Trophoblast cell (in vitro differentiated cells and primary cell): ENCODE measurements at regions not wholly inside any gene's neighbourhood (a gene's known extent, or its start where the extent isn't known, plus 50 kb on each side); places are given as distances from the start of the nearest gene placed in this dataset.

Source experiments
- DNase-seq, 2 donors: peaks; one replicate each; pipeline ENCODE4 v3.0.0-alpha.2; 2016
- H2AFZ ChIP-seq: 2 replicates; pipeline ENCODE4 v1.6.1; 2013; ENCODE audit warnings: low read length, moderate library complexity, mild to moderate bottlenecking; ENCODE audit not compliant: insufficient read depth, poor library complexity
- H2AK5ac ChIP-seq: 2 replicates; pipeline ENCODE4 v1.6.1; 2013; ENCODE audit warnings: mild to moderate bottlenecking, low read length
- H2BK120ac ChIP-seq: 2 replicates; pipeline ENCODE4 v1.6.1; 2013; ENCODE audit warnings: low read length, mild to moderate bottlenecking, moderate library complexity; ENCODE audit not compliant: insufficient read depth, poor library complexity
- H2BK12ac ChIP-seq: 2 replicates; pipeline ENCODE4 v1.6.1; 2013; ENCODE audit warnings: mild to moderate bottlenecking, low read length, moderate library complexity
- H2BK5ac ChIP-seq: 2 replicates; pipeline ENCODE4 v1.6.1; 2013; ENCODE audit warnings: low read length, low read depth, moderate library complexity, mild to moderate bottlenecking; ENCODE audit not compliant: poor library complexity
- H3K14ac ChIP-seq: 2 replicates; pipeline ENCODE4 v1.6.1; 2013; ENCODE audit warnings: mild to moderate bottlenecking, low read length
- H3K18ac ChIP-seq: 2 replicates; pipeline ENCODE4 v1.6.1; 2013; ENCODE audit warnings: mild to moderate bottlenecking, low read length
- H3K23ac ChIP-seq: 2 replicates; pipeline ENCODE4 v1.6.1; 2013; ENCODE audit warnings: low read length
- H3K27ac ChIP-seq: 2 replicates; pipeline ENCODE4 v1.5.1; 2013; ENCODE audit warnings: low read depth, mild to moderate bottlenecking, inconsistent platforms, low read length, moderate library complexity
- H3K27me3 ChIP-seq: 2 replicates; pipeline ENCODE4 v1.6.1; 2013; ENCODE audit warnings: inconsistent platforms, mild to moderate bottlenecking, low read length, moderate library complexity; ENCODE audit not compliant: insufficient read depth
- H3K36me3 ChIP-seq, 2 experiments: 1 replicate in 1 of 2; 2 replicates in 1 of 2; pipeline ENCODE4 v1.6.1; 2013; ENCODE audit warnings: low read length in 2 of 2, mild to moderate bottlenecking in 2 of 2, moderate library complexity in 1 of 2; ENCODE audit not compliant: insufficient read depth in 2 of 2, control insufficient read depth in 1 of 2
- H3K4ac ChIP-seq: 2 replicates; pipeline ENCODE4 v1.6.1; 2013; ENCODE audit warnings: low read depth, mild to moderate bottlenecking, low read length, moderate library complexity
- H3K4me1 ChIP-seq, 2 experiments: 1 replicate in 1 of 2; 2 replicates in 1 of 2; pipeline ENCODE4 v1.6.1; 2013; ENCODE audit warnings: low read length in 2 of 2, mild to moderate bottlenecking in 2 of 2, moderate library complexity in 1 of 2; ENCODE audit not compliant: insufficient read depth in 2 of 2, control insufficient read depth in 1 of 2
- H3K4me2 ChIP-seq: 2 replicates; pipeline ENCODE4 v1.6.1; 2013; ENCODE audit warnings: inconsistent platforms, mild to moderate bottlenecking, low read length, moderate library complexity
- H3K4me3 ChIP-seq: 2 replicates; pipeline ENCODE4 v1.5.1; 2013; ENCODE audit warnings: mild to moderate bottlenecking, low read depth, low read length, inconsistent platforms
- H3K79me1 ChIP-seq: one replicate; pipeline ENCODE4 v1.6.1; 2013; ENCODE audit warnings: low read length
- H3K79me2 ChIP-seq: 2 replicates; pipeline ENCODE4 v1.6.1; 2013; ENCODE audit warnings: low read length, mild to moderate bottlenecking; ENCODE audit not compliant: control insufficient read depth, insufficient read depth, poor library complexity
- H3K9ac ChIP-seq: 2 replicates; pipeline ENCODE4 v1.6.1; 2013; ENCODE audit warnings: mild to moderate bottlenecking, low read length
- H3K9me3 ChIP-seq: 2 replicates; pipeline ENCODE4 v1.6.1; 2013; ENCODE audit warnings: low read depth, mild to moderate bottlenecking, control low read depth, inconsistent platforms, low read length; ENCODE audit not compliant: insufficient read depth
- H4K12ac ChIP-seq: 2 replicates; pipeline ENCODE4 v1.6.1; 2013; ENCODE audit warnings: low read depth, mild to moderate bottlenecking, low read length, moderate library complexity
- H4K8ac ChIP-seq: 2 replicates; pipeline ENCODE4 v1.6.1; 2013; ENCODE audit warnings: low read depth, mild to moderate bottlenecking, low read length, moderate library complexity
- H4K91ac ChIP-seq: one replicate; pipeline ENCODE4 v1.6.1; 2013; ENCODE audit warnings: low read depth, mild to moderate bottlenecking, low read length, moderate library complexity
- WGBS: extraction: QIAGEN DNeasy Blood & Tissue Kit; methylation state at CpG from one replicate; pipeline ENCODE4 v1.1.7; 2013; ENCODE audit warnings: missing lambda C conversion rate; ENCODE audit not compliant: insufficient read length, insufficient coverage; ENCODE audit errors: extremely low coverage; 5-methylcytosine and 5-hydroxymethylcytosine counted together

DNA sequence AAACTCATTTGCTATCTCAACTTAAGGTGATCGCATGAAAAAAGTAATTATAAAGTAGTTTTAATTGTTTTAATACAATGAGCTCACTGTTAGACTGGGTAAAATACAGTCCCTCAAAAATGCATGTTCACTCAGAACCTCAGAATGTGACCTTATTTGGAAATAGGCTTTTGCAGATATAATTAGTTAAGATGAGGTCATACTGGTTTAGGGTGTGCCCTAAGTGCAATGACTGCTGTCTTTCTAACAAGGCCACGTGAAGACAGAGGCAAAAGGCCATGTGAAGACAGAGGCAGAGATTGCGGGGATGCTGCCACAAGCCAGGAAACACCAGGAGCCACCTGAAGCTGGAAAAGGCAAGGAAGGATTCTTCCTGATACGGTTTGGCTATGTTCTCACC lies 262.1 kb downstream of the NKX6-1 start:
- Histone ChIP-seq H3K27ac (no peak overlapping the region), H3K4me2 (no peak overlapping the region), H2BK120ac (no peak overlapping the region), H3K36me3 (no peaks in the 10 kb centered on the region), H3K14ac (no peak overlapping the region), H3K79me2 (no peaks in the 10 kb centered on the region), H3K23ac (no peak overlapping the region), H4K8ac (no peak overlapping the region), H3K4me1 (no peaks in the 10 kb centered on the region), H3K79me1 (no peaks in the 10 kb centered on the region), H2BK5ac (no peak overlapping the region), H3K27me3 (no peaks in the 10 kb centered on the region), H3K18ac (no peak overlapping the region), H2BK12ac (no peak overlapping the region), H2AFZ (no peak overlapping the region), H4K91ac (no peak overlapping the region), H3K4ac (no peak overlapping the region), H3K9me3 (no peaks in the 10 kb centered on the region), H2AK5ac (no peak overlapping the region), H3K4me3 (no peak overlapping the region), H4K12ac (no peak overlapping the region), H3K9ac (no peak overlapping the region)
- no CpG with 5 or more reads among the region's 4 CpGs for WGBS
- DNase-seq, result no peak

DNA sequence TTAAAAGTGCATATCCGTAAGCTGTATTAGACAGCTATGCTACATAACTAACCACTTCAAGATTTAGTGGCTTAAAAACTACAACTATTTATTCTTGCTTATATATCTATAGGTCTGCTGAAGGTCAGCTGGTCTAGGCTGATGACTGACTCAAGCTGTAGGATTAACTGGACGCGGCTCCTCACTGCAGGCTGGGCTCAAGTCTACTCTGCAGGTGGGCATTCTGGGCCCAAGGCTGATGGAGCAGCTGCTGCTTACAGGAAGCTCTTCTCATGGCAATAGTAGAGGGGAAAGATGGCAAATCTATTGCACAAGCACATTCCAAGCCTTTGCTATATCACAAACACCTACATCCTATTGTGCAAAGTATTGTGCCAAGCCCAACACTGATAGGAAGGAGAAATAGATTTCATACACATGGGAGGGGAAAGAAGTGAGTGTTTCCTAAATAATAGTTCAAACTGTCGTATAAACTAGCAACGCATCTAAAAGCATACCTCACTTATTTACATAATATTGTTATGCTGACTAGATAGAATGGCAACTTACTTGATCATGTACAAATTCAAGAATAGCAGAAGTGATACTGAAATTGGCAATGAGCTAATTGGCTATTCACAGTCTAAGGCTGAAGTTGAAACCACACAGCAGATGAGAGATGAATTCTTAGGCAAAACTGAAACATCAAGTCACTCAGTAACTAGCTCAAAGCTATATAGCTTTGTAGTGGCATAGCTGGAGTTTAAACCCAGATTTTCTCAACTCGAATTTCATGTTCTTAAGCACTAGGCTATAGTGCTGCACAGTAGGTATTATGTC lies 263.8 kb downstream of the NKX6-1 start:
- Histone ChIP-seq H3K4me2 (no peak overlapping the region), H3K79me1 (no peaks in the 10 kb centered on the region)
- no CpG with 5 or more reads among the region's 6 CpGs for WGBS

DNA sequence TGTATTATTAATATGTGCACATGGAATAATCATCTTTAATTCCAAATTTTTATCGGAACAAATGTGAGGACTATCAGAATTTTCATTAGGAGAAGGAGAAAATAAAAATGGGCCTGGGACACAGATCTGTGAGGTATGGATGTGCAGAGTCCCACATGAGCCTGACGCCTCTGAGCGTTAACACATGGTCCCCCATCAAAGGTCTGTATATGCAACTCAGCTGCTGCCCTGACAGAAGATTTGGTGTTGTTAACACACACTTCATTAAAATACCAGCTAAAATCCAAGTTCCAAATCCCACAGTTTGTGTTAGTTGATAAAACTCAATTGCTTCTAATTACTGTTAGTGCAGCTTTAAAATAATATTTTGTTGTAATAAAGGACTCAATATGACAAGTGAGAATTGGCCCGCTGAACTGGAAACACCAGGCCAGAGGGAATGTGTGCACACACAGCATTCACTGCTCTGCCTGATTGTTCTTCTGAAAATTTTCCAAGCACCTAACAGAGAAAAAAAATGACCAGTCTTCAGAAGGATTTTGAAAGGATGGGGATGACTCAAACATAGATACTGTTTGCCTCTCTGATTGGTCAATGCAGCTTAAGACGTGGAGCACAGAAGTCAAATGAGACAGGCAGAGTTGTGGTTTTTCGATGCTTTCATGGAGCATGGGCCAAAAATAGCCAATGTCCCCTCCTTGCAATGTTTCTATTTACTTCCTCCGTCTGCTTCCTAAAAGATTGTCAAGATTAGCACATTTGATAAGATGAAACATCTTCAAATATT lies 266.6 kb downstream of the NKX6-1 start:
- H3K9me3 ChIP-seq, result no peaks in the 10 kb centered on the region
- H3K4ac ChIP-seq, result no peak overlapping the region
- WGBS, result no CpG with 5 or more reads among the region's 7 CpGs

More for the DNA sequence above, 263.8 kb downstream of the NKX6-1 start:
- H3K79me2 ChIP-seq, result no peaks in the 10 kb centered on the region
- H4K12ac ChIP-seq, result no peak overlapping the region
- H2BK5ac ChIP-seq, result no peak overlapping the region
- no peak for DNase-seq
- H4K8ac ChIP-seq, result no peak overlapping the region
- H3K23ac ChIP-seq, result no peak overlapping the region
- H3K27ac ChIP-seq, result no peak overlapping the region
- H3K4me1 ChIP-seq, result no peaks in the 10 kb centered on the region
- no peak overlapping the region for H4K91ac ChIP-seq
- no peak overlapping the region for H2BK12ac ChIP-seq
- no peak overlapping the region for H3K4me3 ChIP-seq
- no peak overlapping the region for H3K18ac ChIP-seq
- no peak overlapping the region for H3K14ac ChIP-seq
- H2BK120ac ChIP-seq, result no peak overlapping the region
- no peak overlapping the region for H2AFZ ChIP-seq
- H2AK5ac ChIP-seq, result no peak overlapping the region
- H3K27me3 ChIP-seq, result no peaks in the 10 kb centered on the region
- H3K9me3 ChIP-seq, result no peaks in the 10 kb centered on the region
- no peak overlapping the region for H3K4ac ChIP-seq
- H3K36me3 ChIP-seq, result no peaks in the 10 kb centered on the region
- H3K9ac ChIP-seq, result no peak overlapping the region

DNA sequence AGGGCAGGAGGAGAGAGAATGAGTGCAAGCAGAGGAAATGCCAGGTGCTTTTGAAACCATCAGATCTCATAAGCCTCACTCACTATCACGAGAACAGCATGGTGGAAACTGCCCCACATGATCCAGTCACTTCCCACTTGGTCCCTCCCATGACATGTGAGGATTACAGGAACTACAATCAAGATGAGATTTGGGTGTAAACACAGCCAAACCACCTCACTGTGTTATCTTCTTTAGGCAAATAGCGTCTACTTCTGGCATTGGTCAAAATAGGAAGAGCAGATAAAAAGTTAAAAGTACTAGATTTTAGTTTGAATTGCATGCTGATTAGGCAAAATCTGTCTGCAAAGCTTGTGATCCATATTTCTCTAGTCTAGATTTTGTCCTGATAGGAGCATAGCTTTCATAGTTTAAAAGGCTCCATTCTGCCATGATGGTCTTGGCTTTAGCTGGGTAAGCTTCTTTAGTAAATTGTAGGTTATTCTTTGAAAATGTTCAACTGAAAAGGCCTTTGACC lies 267.5 kb downstream of the NKX6-1 start:
- no peak overlapping the region for H4K8ac ChIP-seq
- no peak overlapping the region for H2BK120ac ChIP-seq
- H3K27me3 ChIP-seq, result no peaks in the 10 kb centered on the region
- H3K9me3 ChIP-seq, result no peaks in the 10 kb centered on the region
- H3K4me1 ChIP-seq, result no peaks in the 10 kb centered on the region
- H3K18ac ChIP-seq, result no peak overlapping the region
- H2AK5ac ChIP-seq, result no peak overlapping the region
- no peak overlapping the region for H3K4ac ChIP-seq
- no peaks in the 10 kb centered on the region for H3K79me1 ChIP-seq
- H3K14ac ChIP-seq, result no peak overlapping the region
- no peak overlapping the region for H2AFZ ChIP-seq
- no peak for DNase-seq
- H3K9ac ChIP-seq, result no peak overlapping the region
- no peak overlapping the region for H4K91ac ChIP-seq
- H2BK12ac ChIP-seq, result no peak overlapping the region
- H3K27ac ChIP-seq, result no peak overlapping the region
- H2BK5ac ChIP-seq, result no peak overlapping the region
- no peak overlapping the region for H4K12ac ChIP-seq
- H3K4me2 ChIP-seq, result no peak overlapping the region
- H3K79me2 ChIP-seq, result no peaks in the 10 kb centered on the region
- no peak overlapping the region for H3K4me3 ChIP-seq
- WGBS, result no CpG with 5 or more reads among the region's 2 CpGs
- H3K23ac ChIP-seq, result no peak overlapping the region
- H3K36me3 ChIP-seq, result no peaks in the 10 kb centered on the region

More for the DNA sequence above, 266.6 kb downstream of the NKX6-1 start:
- Histone ChIP-seq H4K12ac (no peak overlapping the region), H3K23ac (no peak overlapping the region), H3K36me3 (no peaks in the 10 kb centered on the region), H3K27ac (no peak overlapping the region), H3K4me2 (no peak overlapping the region), H4K91ac (no peak overlapping the region), H2AK5ac (no peak overlapping the region), H3K79me1 (no peaks in the 10 kb centered on the region), H3K4me1 (no peaks in the 10 kb centered on the region), H2AFZ (no peak overlapping the region), H3K27me3 (no peaks in the 10 kb centered on the region), H3K4me3 (no peak overlapping the region), H4K8ac (no peak overlapping the region), H3K14ac (no peak overlapping the region), H3K18ac (no peak overlapping the region), H3K9ac (no peak overlapping the region), H3K79me2 (no peaks in the 10 kb centered on the region), H2BK12ac (no peak overlapping the region), H2BK120ac (no peak overlapping the region), H2BK5ac (no peak overlapping the region)
- no peak for DNase-seq
